ENCODE measurements at regions not wholly inside any gene's neighbourhood (a gene's known extent, or its start where the extent isn't known, plus 50 kb on each side); places are given as distances from the start of the nearest gene placed in this dataset.

DNA sequence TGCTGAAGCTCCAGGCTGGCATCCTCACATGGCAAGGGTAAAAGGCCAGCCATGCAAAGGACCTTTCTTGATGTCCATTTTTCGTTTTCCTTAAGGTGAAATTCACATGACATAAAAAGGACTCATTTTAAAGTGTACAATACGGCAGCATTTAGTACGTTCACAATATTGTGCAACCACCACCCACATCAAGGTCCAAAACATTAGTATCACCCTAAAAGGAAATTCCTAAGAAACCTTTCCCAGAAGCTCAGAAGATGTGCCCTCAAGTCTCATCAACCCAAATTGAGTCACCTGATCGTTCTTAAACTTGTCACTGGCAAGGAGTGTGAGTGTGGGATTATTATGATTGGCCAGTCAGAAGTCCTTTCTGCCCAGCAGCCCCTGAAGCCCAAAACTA lies 250.1 kb downstream of the TLE3 start:
- Histone ChIP-seq H2AFZ (ENCODE audit: low read depth, low read length) (no peak overlapping the region), H3K9ac (ENCODE audit: low read depth, low read length) (no peak overlapping the region), H3K36me3 (ENCODE audit: insufficient read depth, low read length) (no peaks in the 10 kb centered on the region), H3K79me2 (ENCODE audit: insufficient read depth, low read length) (no peaks in the 10 kb centered on the region), H3K27ac (ENCODE audit: low read length) (no peak overlapping the region), H3K4me1 (ENCODE audit: insufficient read depth, low read length) (no peaks in the 10 kb centered on the region), H3K4me2 (ENCODE audit: insufficient read depth, low read length) (no peak overlapping the region), H4K20me1 (ENCODE audit: insufficient read depth, low read length) (peaks cover 14% of the 10 kb centered on the region; the same call in 1 of the 2 replicates), H3K4me3 (ENCODE audit: low read depth in 1 of 2, low read length in 2 of 2) (no peak overlapping the region), H3K27me3 (ENCODE audit: insufficient read depth, low read length, poor library complexity) (peaks cover 25% of the 10 kb centered on the region), H3K9me3 (ENCODE audit: insufficient read depth, low read length, severe bottlenecking) (no peaks in the 10 kb centered on the region)
- ATAC-seq (ENCODE audit: insufficient read depth, low read depth): no peak
- DNase-seq: no peak
- no peak for TF ChIP-seq EZH2 (IDR thresholded peaks at IDR 0.05; ENCODE audit: borderline replicate concordance, low read depth, low read length, severe bottlenecking)
- TF ChIP-seq, protein P1, sequence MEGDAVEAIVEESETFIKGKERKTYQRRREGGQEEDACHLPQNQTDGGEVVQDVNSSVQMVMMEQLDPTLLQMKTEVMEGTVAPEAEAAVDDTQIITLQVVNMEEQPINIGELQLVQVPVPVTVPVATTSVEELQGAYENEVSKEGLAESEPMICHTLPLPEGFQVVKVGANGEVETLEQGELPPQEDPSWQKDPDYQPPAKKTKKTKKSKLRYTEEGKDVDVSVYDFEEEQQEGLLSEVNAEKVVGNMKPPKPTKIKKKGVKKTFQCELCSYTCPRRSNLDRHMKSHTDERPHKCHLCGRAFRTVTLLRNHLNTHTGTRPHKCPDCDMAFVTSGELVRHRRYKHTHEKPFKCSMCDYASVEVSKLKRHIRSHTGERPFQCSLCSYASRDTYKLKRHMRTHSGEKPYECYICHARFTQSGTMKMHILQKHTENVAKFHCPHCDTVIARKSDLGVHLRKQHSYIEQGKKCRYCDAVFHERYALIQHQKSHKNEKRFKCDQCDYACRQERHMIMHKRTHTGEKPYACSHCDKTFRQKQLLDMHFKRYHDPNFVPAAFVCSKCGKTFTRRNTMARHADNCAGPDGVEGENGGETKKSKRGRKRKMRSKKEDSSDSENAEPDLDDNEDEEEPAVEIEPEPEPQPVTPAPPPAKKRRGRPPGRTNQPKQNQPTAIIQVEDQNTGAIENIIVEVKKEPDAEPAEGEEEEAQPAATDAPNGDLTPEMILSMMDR (IDR thresholded peaks at IDR 0.05; ENCODE audit: borderline replicate concordance, extremely low read depth, low read length, poor library complexity, severe bottlenecking): no peak

DNA sequence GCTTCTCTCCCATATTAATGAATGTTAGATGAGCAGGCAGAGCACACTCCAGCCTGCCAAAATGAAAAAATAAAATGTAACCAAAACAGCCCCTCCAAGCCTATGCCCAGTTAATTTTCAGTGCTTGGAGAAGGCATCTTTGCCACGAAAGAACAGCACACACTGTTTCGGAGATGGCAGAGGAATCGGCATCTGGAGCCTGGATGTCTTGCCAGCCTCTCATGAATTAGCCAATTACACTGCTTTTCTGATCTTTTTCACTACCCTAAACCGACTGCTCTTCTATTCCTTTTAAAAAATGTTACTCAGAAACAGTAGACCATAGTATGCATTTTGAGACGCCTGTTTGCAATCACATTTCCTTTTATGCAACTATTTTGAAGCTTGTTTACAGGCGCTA lies 249.6 kb downstream of the TLE3 start:
- Histone ChIP-seq H3K79me2 (ENCODE audit: insufficient read depth, low read length) (no peaks in the 10 kb centered on the region), H3K4me2 (ENCODE audit: insufficient read depth, low read length) (no peak overlapping the region), H3K9ac (ENCODE audit: low read depth, low read length) (no peak overlapping the region), H3K27ac (ENCODE audit: low read length) (no peak overlapping the region), H4K20me1 (ENCODE audit: insufficient read depth, low read length) (peaks cover 17% of the 10 kb centered on the region; the same call in 1 of the 2 replicates), H3K4me1 (ENCODE audit: insufficient read depth, low read length) (no peaks in the 10 kb centered on the region), H3K4me3 (ENCODE audit: low read depth in 1 of 2, low read length in 2 of 2) (no peak overlapping the region), H3K9me3 (ENCODE audit: insufficient read depth, low read length, severe bottlenecking) (no peaks in the 10 kb centered on the region), H3K36me3 (ENCODE audit: insufficient read depth, low read length) (no peaks in the 10 kb centered on the region), H3K27me3 (ENCODE audit: insufficient read depth, low read length, poor library complexity) (peaks cover 29% of the 10 kb centered on the region), H2AFZ (ENCODE audit: low read depth, low read length) (no peak overlapping the region)
- no peak for ATAC-seq (ENCODE audit: insufficient read depth, low read depth)
- no peak for DNase-seq
- no peak for TF ChIP-seq EZH2 (IDR thresholded peaks at IDR 0.05; ENCODE audit: borderline replicate concordance, low read depth, low read length, severe bottlenecking)
- TF ChIP-seq, protein P1 (IDR thresholded peaks at IDR 0.05; ENCODE audit: borderline replicate concordance, extremely low read depth, low read length, poor library complexity, severe bottlenecking): no peak

DNA sequence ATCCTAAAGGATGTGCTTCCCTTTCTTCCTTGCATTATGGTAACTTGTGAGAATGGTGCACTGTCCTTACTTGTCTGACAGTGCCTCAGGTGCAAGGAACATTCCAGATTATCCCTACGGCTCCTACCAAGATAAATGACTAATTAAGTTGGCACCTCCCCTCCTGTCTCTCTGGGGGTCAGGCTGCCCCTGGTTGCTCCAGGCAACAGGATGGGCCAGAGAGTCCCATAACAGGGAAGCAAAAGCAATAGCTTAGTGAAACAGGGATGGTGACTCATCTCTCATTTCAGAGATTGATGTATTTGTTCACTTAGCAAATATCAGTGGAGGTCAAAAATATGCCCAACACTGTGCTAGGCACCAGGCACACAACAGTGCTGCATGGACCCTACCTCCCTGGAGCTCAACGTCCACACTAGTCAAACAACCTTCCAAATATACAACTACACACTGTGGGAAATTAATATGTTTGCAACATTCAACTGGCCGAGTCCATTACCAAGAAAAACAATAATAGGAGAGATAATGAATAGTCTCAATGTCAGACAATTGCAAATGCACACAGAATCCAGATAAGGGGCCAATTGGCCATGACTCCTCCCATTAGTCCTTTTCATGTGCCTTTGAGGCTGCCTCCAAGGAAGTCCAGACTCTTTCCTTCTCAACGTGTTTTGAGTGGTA lies 249.0 kb downstream of the TLE3 start:
- H3K79me2 ChIP-seq (ENCODE audit: insufficient read depth, low read length): no peaks in the 10 kb centered on the region
- H2AFZ ChIP-seq (ENCODE audit: low read depth, low read length): no peak overlapping the region
- H3K4me1 ChIP-seq (ENCODE audit: insufficient read depth, low read length): no peaks in the 10 kb centered on the region
- H3K27me3 ChIP-seq (ENCODE audit: insufficient read depth, low read length, poor library complexity): peaks cover 35% of the 10 kb centered on the region
- no peak overlapping the region for H3K4me2 ChIP-seq (ENCODE audit: insufficient read depth, low read length)
- no peak for DNase-seq
- peaks cover 18% of the 10 kb centered on the region; the same call in 1 of the 2 replicates for H4K20me1 ChIP-seq (ENCODE audit: insufficient read depth, low read length)
- H3K9ac ChIP-seq (ENCODE audit: low read depth, low read length): no peak overlapping the region
- H3K27ac ChIP-seq (ENCODE audit: low read length): no peak overlapping the region
- H3K4me3 ChIP-seq (ENCODE audit: low read depth in 1 of 2, low read length in 2 of 2): no peak overlapping the region
- no peaks in the 10 kb centered on the region for H3K36me3 ChIP-seq (ENCODE audit: insufficient read depth, low read length)
- no peak for TF ChIP-seq EZH2 (IDR thresholded peaks at IDR 0.05; ENCODE audit: borderline replicate concordance, low read depth, low read length, severe bottlenecking)
- TF ChIP-seq, protein P1 (IDR thresholded peaks at IDR 0.05; ENCODE audit: borderline replicate concordance, extremely low read depth, low read length, poor library complexity, severe bottlenecking): no peak
- ATAC-seq (ENCODE audit: insufficient read depth, low read depth): no peak
- no peaks in the 10 kb centered on the region for H3K9me3 ChIP-seq (ENCODE audit: insufficient read depth, low read length, severe bottlenecking)
